H1 (cell line): ENCODE measurements at regions not wholly inside any gene's neighbourhood (a gene's known extent, or its start where the extent isn't known, plus 50 kb on each side); places are given as distances from the start of the nearest gene placed in this dataset.

Source experiments
- ASH2L ChIP-seq: fragments of 200-600, 300-600 bp; sonication (generic); IDR thresholded peaks from one replicate; pipeline ENCODE4 v1.7.1; 2017; ENCODE audit warnings: low read length
- BCL11A ChIP-seq, 2 experiments: IDR thresholded peaks; one replicate each; pipeline ENCODE4 v1.6.1; 2011; ENCODE audit warnings: low read depth in 2 of 2, low read length in 2 of 2, mild to moderate bottlenecking in 2 of 2
- BRCA1 ChIP-seq: IDR thresholded peaks from 2 replicates; pipeline ENCODE4 v1.6.1; 2012; ENCODE audit warnings: low read depth, low read length, improper control_type of control experiment
- MAFK ChIP-seq: IDR thresholded peaks from 2 replicates; pipeline ENCODE4 v1.6.1; 2012; ENCODE audit warnings: low read depth, mild to moderate bottlenecking, improper control_type of control experiment, low read length

DNA sequence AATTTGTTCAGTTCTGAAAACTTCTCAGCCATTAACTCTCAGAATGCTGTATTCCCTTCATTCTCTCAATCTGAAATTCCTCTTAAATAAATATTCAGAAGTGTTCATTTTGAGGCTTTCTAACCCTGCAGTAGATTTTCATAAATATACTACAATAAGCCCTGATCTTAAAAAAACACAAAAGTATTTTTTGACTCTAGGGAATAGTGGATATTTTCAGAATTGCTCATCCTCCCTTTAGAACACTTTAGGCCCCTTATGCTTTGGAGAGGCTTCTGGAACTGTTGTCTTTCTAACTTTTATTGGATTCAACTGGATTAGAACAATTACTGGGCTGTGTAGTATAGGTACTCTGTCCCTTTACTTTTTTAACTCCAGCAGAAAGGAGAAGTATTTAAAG is 1662.6 kb upstream of the MIR17HG start (continued):
- TF ChIP-seq MAFK (no peak), BRCA1 (no peak), ASH2L (no peak), BCL11A (IDR thresholded peaks at IDR 0.05; ENCODE audit: low read depth in 2 of 2, low read length in 2 of 2) (no peak)
- TF ChIP-seq, all 59 proteins: peak for 0
